G401 (cell line): ENCODE measurements at regions not wholly inside any gene's neighbourhood (a gene's known extent, or its start where the extent isn't known, plus 50 kb on each side); places are given as distances from the start of the nearest gene placed in this dataset.
A peak's percentile ranks its signal among the peaks of the same experiment; 100 is the strongest.

Experiments used
- DNase-seq: peaks from one replicate; pipeline ENCODE4 v3.0.0-alpha.2; 2015; ENCODE audit warnings: low spot score
- in situ Hi-C: cut with HindIII; loops from 2 replicates; pipeline ENCODE4 v1.10.0; 2016; ENCODE audit warnings: low sequenced_read_pairs, mixed read lengths

- no peak for DNase-seq
- in situ Hi-C loops = no loop called here
Measured at GRCh38 chr1:191240925-191241324, 763.3 kb upstream of the BRINP3 start.

GRCh38 chr1:191255354-191256054, 777.8 kb upstream of the BRINP3 start:
- in situ Hi-C loops = no loop called here
- DNase-seq = no peak

GRCh38 chr1:191256917-191257316, 779.3 kb upstream of the BRINP3 start:
- in situ Hi-C loops = no loop called here
- DNase-seq = no peak

DNA sequence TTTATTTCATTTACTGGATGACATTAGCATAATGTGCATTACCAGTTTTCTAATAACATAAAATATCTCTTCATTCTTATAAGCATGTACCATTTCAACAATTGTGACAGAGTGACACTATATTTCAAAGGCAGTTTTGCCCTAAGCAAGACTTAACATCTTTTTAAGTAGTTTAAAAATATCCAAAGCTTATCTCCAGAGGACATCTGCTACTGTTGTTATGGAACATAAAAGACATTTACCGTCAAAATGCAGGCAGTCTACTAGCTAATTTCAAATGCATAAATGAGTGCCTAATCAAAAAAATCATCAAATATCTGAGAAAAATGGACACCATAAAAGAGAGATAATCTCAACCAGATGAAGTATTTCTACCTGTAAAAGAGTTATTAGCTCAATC, 782.4 kb upstream of the BRINP3 start:
- in situ Hi-C loops = no loop called here
- no peak for DNase-seq

DNA sequence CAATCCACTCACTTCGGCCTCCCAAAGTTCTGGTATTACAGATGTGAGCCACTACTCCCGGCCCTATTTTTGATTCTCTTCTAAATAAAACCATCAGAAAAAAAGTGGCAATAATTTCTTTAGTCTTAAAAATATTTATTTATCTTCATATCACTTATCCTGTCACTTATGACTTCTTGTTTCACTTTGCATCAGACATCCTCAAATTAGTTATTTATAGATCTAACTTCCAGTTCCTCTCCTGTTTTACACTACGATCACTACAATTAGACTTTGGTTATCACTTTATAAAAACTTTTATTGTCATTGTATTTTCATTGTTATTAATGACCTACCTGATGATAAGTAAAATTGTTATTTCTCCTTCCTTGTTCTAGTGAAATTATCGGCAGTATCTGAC, 783.4 kb upstream of the BRINP3 start:
- in situ Hi-C loops = no loop called here
- DNase-seq = no peak

DNA sequence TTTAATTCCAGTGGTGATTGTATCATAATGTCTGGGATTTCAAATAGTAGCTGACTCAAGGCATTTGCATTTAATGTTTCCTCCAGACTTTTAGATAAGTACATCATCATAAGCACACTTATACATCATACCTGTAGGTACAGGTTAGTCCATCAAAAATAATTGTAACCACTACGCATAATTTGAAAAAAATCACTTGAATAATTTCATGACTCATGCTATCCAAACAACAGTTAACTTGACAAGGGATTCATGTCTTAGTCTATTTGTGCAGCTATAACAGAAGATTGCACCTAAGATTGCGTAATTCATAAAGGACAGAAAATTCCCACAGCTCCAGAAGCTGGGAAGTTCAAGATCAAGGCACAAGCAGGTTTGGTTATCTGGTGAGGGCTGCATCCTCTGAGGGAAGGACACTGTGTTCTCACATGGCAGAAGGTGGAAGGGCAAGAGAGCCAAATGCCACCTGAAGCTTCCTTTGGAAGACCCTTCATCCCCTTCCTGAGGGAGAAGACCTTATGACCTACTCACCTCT, 801.7 kb upstream of the BRINP3 start:
- no peak for DNase-seq
- in situ Hi-C loops = no loop called here

- in situ Hi-C loops = no loop called here
- no peak for DNase-seq
Measured at GRCh38 chr1:191284175-191284574, 806.5 kb upstream of the BRINP3 start.

DNA sequence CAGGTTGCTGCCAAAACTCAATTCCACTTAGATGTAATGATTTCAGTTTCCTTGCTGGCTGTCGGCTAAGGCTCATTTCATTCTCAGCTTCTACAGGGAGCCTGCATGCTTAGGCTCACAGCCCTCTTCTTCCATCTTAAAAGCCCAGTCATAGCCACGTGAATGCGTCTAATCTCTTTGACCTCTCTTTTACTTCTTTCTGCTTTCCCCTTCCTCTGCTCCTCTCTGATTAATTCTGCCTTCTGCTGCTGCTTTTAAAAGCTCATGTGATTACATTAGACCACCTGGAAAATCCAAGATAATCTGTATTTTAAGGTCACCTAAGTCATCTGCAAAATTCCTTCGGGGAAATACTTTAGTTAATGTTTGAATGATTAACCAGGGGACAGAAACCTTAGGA, 812.8 kb upstream of the BRINP3 start:
- in situ Hi-C loops = no loop called here
- peak; percentile 28 for DNase-seq

- no peak for DNase-seq
- in situ Hi-C loops = no loop called here
Measured at GRCh38 chr1:191305370-191305769, 827.7 kb upstream of the BRINP3 start.

DNA sequence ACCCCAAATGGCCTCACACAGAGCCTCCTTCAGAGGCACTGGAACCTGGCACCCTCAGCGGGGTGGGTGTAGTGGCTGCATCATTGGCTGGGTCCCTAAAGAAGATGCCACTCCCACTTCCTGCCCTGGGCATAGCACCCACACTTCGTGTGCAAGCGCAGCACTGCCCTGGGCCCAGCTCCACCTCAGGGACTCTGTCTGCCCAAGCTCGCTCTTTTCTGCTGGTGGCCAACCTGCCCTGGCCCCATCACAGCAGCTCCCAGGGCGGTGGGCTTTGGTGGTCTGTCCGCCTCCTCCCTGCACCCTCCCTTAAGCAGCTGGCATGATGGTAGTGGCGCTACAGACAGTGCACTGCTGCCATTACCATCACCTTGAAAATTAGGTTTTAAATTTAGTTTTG, 829.3 kb upstream of the BRINP3 start:
- no peak for DNase-seq
- in situ Hi-C loops = no loop called here

DNA sequence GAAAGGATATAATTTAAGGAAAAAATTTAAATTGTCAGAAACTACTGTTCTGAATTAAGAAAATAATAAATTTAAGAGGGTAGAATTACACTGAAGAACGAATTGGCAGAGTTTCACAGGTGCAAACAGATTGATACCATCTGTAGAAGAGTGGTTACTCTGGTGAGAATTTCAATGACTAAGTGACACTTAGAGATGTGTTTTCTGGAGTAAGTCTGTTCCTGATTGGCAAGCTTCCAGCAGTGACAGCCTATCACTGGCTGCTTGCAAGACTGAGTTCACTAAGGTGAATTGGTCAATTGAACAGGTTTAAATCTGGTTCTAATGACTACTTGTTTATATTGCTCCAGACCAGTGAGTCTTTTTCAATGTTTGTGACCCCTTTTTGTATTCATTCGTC, 838.2 kb upstream of the RGS18 start:
- in situ Hi-C loops = no loop called here

DNA sequence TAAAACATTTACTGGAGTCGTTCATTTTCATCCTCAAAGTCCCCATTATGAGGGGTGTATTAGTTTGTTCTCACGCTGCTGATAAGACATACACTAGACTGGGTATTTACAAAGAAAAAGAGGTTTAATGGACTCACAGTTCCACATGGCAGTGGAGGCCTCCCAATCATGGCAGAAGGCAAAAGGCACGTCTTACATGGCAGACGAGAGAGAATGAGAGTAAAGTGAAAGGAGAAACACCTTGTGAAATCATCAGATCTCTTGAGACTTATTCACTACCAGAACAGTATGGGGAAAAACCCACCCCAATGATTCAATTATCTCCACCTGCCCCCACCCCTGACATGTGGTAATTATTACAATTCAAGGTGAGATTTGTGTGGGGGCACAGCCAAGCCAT, 830.4 kb upstream of the RGS18 start:
- DNase-seq = no peak
- in situ Hi-C loops = no loop called here

More for the DNA sequence above, 838.2 kb upstream of the RGS18 start:
- no peak for DNase-seq

- no peak for DNase-seq
- in situ Hi-C loops = no loop called here
Measured at GRCh38 chr1:191343816-191344215, 814.4 kb upstream of the RGS18 start.

- in situ Hi-C loops = no loop called here
- DNase-seq = no peak
Measured at GRCh38 chr1:191346381-191346780, 811.9 kb upstream of the RGS18 start.

DNA sequence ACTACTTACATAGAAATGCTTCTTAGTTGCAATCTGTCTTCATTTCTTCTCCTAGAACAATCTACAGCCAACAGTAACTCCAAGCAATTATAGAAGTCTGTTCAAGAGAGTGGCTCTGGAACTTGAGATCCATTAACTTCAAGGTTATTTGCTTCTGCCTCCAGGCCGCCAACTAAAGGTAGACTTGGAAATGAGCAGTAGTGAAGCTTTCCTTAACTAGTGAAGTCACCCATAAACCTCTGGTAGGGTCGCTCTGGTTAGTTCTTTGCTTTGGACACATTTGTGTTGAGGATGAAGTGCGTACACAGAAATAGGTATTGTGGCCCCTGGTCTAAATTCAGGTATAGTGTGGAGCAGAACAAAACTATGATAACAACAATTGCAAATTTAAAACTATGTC, 809.9 kb upstream of the RGS18 start:
- no peak for DNase-seq
- in situ Hi-C loops = no loop called here

- in situ Hi-C loops = no loop called here
- no peak for DNase-seq
Measured at GRCh38 chr1:191350938-191351337, 807.3 kb upstream of the RGS18 start.

DNA sequence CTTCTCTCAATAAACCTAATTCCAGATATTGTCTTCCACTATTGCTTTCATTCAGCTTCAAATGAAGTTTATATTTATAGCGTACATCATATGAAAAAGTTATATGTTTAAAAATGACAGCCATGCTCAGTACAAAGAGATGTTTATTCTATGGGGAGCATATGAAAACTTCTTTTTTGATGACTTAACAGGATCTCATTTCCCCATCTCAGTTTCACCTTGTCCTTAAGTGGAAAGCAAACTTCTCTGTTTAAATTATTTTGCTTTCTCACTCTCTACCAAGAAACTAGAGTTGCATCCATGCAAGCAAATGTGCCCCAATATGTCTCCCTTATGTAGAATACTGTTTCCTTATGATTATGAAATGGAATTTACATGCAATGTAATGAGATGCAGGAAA, 799.5 kb upstream of the RGS18 start:
- no peak for DNase-seq
- in situ Hi-C loops = no loop called here

DNA sequence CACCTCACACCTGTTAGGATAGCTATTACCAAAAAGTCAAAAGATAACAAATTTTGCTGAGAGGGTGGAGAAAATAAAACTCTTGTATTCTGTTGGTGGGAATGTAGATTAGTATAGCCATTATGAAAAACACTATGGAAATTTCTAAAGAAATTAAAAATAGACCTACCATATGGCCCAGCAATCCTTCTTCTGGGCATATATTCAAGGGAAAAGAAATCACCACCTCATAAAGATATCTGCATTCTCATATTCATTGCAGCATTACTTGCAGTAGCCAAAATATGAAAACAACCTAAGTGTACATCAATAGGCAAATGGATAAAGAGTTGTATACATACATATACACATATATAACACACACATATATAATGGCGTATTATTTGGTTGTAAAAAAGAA, 791.6 kb upstream of the RGS18 start:
- DNase-seq = no peak
- in situ Hi-C loops = no loop called here

DNA sequence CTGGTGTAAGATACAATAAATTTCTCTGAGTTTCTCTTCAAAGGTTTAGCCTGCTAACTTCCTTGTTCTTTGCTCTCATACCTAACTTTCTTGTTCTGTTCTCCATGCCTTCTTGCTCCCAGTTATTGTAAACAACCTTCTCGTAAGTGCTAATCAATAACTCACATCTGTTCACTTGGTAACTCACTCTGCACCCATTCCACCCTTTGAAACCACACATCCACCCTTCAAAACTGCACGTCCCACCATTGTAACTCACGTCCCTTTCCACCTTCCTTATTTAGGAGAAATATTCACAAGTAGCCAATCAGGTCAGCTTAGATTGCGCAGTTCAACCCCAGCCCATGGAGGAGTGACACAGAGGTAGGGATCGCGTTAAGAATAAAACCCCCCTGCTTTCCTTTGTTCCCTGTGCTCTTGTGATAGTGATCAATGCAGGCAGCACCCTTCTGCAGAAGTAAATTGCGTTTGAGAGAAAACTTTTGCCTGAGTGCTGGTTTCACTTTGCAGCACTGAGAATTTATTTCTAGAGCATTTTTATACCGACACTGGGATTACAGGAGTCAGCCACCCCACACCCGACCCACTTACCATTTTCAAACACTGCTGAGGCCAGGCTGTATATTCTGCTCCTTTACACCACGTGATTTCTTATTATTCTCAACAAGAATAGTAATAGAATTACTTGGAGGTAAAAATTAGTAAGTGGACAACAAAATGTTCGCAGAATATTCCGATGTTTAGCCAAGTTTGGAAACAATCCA, 789.2 kb upstream of the RGS18 start:
- DNase-seq = no peak
- in situ Hi-C loops = no loop called here

- DNase-seq = no peak
- in situ Hi-C loops = no loop called here
Measured at GRCh38 chr1:191371626-191372025, 786.6 kb upstream of the RGS18 start.

GRCh38 chr1:191388283-191388682, 770.0 kb upstream of the RGS18 start:
- no peak for DNase-seq
- in situ Hi-C loops = no loop called here
